Erythroblast (primary cell): ENCODE measurements at regions not wholly inside any gene's neighbourhood (a gene's known extent, or its start where the extent isn't known, plus 50 kb on each side); places are given as distances from the start of the nearest gene placed in this dataset.

ENCODE experiments used
- GATA1 ChIP-seq: IDR thresholded peaks from 2 replicates; pipeline ENCODE4 v1.6.1; 2011; ENCODE audit warnings: low read depth, mild to moderate bottlenecking, control low read depth, low read length, moderate library complexity
- POLR2A ChIP-seq: IDR thresholded peaks from 2 replicates; pipeline ENCODE4 v1.6.1; 2011; ENCODE audit warnings: mild to moderate bottlenecking, low read length

- TF ChIP-seq POLR2A (no peak), GATA1 (no peak)
These were observed 386.7 kb downstream of the BRD1 start for GRCh38 chr22:49440931-49441330.
